ENCODE measurements at regions not wholly inside any gene's neighbourhood (a gene's known extent, or its start where the extent isn't known, plus 50 kb on each side); places are given as distances from the start of the nearest gene placed in this dataset.

DNA sequence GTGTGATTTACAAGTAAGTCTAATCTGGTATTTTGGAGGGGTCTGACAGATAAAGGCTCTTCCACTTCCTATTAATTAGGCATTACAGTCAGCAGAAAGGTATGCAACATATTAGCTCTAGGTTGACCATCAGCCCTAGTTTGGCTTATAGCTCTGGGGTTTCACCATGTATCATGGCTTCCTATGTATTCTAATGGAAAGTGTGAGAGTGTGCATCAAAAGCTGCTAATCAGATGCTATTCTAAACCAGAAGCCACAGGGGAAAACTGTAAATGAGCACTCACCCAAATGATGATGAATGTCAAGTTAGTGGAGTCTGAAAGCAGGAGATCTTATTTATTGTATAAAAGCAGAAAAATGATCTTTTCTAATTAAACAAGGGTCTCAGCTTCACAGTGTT, 149.2 kb upstream of the MITF start:
- Mint-ChIP-seq H3K27me3 (ENCODE audit: insufficient read depth, low read depth) (peaks cover 2% of the 10 kb centered on the region), H3K9me3 (peaks cover 18% of the 10 kb centered on the region), H3K27ac (no peak overlapping the region), H3K4me3 (no peak overlapping the region), H3K4me1 (no peaks in the 10 kb centered on the region), H3K36me3 (no peaks in the 10 kb centered on the region)
- no peaks in the 10 kb centered on the region for H3K79me2 ChIP-seq (ENCODE audit: low read depth)
- TF ChIP-seq, protein P1, sequence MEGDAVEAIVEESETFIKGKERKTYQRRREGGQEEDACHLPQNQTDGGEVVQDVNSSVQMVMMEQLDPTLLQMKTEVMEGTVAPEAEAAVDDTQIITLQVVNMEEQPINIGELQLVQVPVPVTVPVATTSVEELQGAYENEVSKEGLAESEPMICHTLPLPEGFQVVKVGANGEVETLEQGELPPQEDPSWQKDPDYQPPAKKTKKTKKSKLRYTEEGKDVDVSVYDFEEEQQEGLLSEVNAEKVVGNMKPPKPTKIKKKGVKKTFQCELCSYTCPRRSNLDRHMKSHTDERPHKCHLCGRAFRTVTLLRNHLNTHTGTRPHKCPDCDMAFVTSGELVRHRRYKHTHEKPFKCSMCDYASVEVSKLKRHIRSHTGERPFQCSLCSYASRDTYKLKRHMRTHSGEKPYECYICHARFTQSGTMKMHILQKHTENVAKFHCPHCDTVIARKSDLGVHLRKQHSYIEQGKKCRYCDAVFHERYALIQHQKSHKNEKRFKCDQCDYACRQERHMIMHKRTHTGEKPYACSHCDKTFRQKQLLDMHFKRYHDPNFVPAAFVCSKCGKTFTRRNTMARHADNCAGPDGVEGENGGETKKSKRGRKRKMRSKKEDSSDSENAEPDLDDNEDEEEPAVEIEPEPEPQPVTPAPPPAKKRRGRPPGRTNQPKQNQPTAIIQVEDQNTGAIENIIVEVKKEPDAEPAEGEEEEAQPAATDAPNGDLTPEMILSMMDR (IDR thresholded peaks at IDR 0.05), result no peak
- TF ChIP-seq EZH2phosphoT487 (IDR thresholded peaks at IDR 0.05), result no peak
- no peak for TF ChIP-seq EZH2 (IDR thresholded peaks at IDR 0.05)
- no peak overlapping the region for H2AFZ ChIP-seq (replicated peaks)
- H3K4me2 ChIP-seq, result no peak overlapping the region
- DNase-seq (ENCODE audit: low spot score), result no peak
- no peaks in the 10 kb centered on the region for H3K27me3 ChIP-seq
- no peak overlapping the region for H3K27ac ChIP-seq
- H3K4me1 ChIP-seq, result no peaks in the 10 kb centered on the region
- H3F3A ChIP-seq (ENCODE audit: low read depth), result no peaks in the 10 kb centered on the region
- no peak overlapping the region for H3K4me3 ChIP-seq
- no peak overlapping the region for H3K9ac ChIP-seq
- H3K9me3 ChIP-seq (ENCODE audit: low read depth), result no peaks in the 10 kb centered on the region
- no peaks in the 10 kb centered on the region for H4K20me1 ChIP-seq (ENCODE audit: low read depth)
- no peaks in the 10 kb centered on the region for H3K36me3 ChIP-seq

DNA sequence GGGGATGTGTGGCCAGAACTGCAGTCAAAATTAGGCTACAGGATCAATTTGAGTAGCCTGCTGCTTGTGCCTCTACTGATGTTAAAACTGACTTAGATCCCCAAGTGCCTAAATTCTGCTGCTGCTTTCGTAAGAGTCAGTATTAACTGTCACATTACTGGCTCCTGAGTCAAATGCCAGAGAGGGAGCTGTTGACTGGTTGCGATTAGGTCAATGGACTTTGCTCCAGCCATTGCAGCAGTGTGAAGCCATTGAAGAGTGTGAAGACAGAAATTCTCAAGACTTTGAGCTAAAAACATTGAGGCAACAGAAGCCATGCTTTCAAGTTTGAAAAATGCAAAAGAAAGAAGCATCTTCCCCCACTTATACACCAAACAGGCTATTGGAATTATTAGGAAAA, 151.1 kb upstream of the MITF start:
- Mint-ChIP-seq H3K27me3 (ENCODE audit: insufficient read depth, low read depth) (peaks cover 6% of the 10 kb centered on the region), H3K36me3 (no peaks in the 10 kb centered on the region), H3K4me1 (no peaks in the 10 kb centered on the region), H3K9me3 (peaks cover 14% of the 10 kb centered on the region), H3K27ac (no peak overlapping the region), H3K4me3 (no peak overlapping the region)
- no peak overlapping the region for H3K9ac ChIP-seq
- no peaks in the 10 kb centered on the region for H3K79me2 ChIP-seq (ENCODE audit: low read depth)
- no peaks in the 10 kb centered on the region for H3K36me3 ChIP-seq
- no peak for TF ChIP-seq EZH2phosphoT487 (IDR thresholded peaks at IDR 0.05)
- TF ChIP-seq, protein P1 (IDR thresholded peaks at IDR 0.05), result no peak
- no peak for TF ChIP-seq EZH2 (IDR thresholded peaks at IDR 0.05)
- H2AFZ ChIP-seq (replicated peaks), result no peak overlapping the region
- H3F3A ChIP-seq (ENCODE audit: low read depth), result no peaks in the 10 kb centered on the region
- no peak for DNase-seq (ENCODE audit: low spot score)
- no peak overlapping the region for H3K27ac ChIP-seq
- no peak overlapping the region for H3K4me3 ChIP-seq
- H3K4me2 ChIP-seq, result no peak overlapping the region
- no peaks in the 10 kb centered on the region for H3K9me3 ChIP-seq (ENCODE audit: low read depth)
- no peaks in the 10 kb centered on the region for H3K27me3 ChIP-seq
- no peaks in the 10 kb centered on the region for H3K4me1 ChIP-seq
- H4K20me1 ChIP-seq (ENCODE audit: low read depth), result no peaks in the 10 kb centered on the region

DNA sequence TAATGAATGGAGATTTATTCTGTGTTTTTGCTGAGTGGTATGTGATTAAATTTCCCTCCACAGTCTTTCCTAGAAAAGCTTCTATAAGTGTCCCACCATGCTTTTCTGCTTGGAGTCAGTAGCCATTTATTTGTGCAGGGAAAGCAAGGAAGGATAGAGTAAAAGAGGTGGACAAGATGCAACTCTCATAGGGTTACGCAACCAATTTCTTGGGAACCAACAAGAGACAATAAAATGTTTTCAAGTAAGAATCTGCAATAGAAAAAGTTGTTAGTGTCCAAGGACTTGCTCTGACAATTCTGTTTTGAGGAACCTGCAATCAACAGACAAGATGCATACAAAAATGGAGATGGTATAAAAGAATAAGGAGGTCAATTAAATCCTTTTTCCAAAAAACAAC, 153.8 kb upstream of the MITF start:
- no peak overlapping the region for H3K4me3 Mint-ChIP-seq
- no peaks in the 10 kb centered on the region for H3K4me1 ChIP-seq
- no peaks in the 10 kb centered on the region for H3K36me3 ChIP-seq
- no peaks in the 10 kb centered on the region for H3K4me1 Mint-ChIP-seq
- peaks cover 6% of the 10 kb centered on the region for H3K27me3 Mint-ChIP-seq (ENCODE audit: insufficient read depth, low read depth)
- no peak for DNase-seq (ENCODE audit: low spot score)
- no peaks in the 10 kb centered on the region for H3F3A ChIP-seq (ENCODE audit: low read depth)
- no peaks in the 10 kb centered on the region for H3K36me3 Mint-ChIP-seq
- no peak overlapping the region for H3K4me3 ChIP-seq
- no peaks in the 10 kb centered on the region for H4K20me1 ChIP-seq (ENCODE audit: low read depth)
- H3K4me2 ChIP-seq, result no peak overlapping the region
- H3K9me3 Mint-ChIP-seq, result peaks cover 14% of the 10 kb centered on the region
- no peak overlapping the region for H3K27ac ChIP-seq
- no peak overlapping the region for H3K27ac Mint-ChIP-seq
- no peaks in the 10 kb centered on the region for H3K79me2 ChIP-seq (ENCODE audit: low read depth)
- TF ChIP-seq EZH2 (IDR thresholded peaks at IDR 0.05) (no peak), EZH2phosphoT487 (IDR thresholded peaks at IDR 0.05) (no peak)
- TF ChIP-seq, protein P1 (IDR thresholded peaks at IDR 0.05), result no peak
- no peak overlapping the region for H3K9ac ChIP-seq
- no peaks in the 10 kb centered on the region for H3K27me3 ChIP-seq
- no peaks in the 10 kb centered on the region for H3K9me3 ChIP-seq (ENCODE audit: low read depth)
- H2AFZ ChIP-seq (replicated peaks), result no peak overlapping the region

Measured in neural progenitor cell (in vitro differentiated cells).